Choroid plexus epithelial cell (primary cell): ENCODE measurements at regions not wholly inside any gene's neighbourhood (a gene's known extent, or its start where the extent isn't known, plus 50 kb on each side); places are given as distances from the start of the nearest gene placed in this dataset.

Source experiments
- DNase-seq: peaks from one replicate; pipeline ENCODE4 v3.0.0-alpha.2; 2010; ENCODE audit warnings: low read depth
- H3K4me3 ChIP-seq: 2 replicates; pipeline ENCODE4 v1.5.1; 2011; ENCODE audit warnings: low read depth, mild to moderate bottlenecking, control low read depth, low read length, moderate library complexity
- CTCF ChIP-seq: conservative IDR thresholded peaks from 2 replicates; pipeline ENCODE4 v1.5.1; 2011; ENCODE audit warnings: low read depth, mild to moderate bottlenecking, control low read depth, inconsistent platforms, low read length, moderate library complexity

DNA sequence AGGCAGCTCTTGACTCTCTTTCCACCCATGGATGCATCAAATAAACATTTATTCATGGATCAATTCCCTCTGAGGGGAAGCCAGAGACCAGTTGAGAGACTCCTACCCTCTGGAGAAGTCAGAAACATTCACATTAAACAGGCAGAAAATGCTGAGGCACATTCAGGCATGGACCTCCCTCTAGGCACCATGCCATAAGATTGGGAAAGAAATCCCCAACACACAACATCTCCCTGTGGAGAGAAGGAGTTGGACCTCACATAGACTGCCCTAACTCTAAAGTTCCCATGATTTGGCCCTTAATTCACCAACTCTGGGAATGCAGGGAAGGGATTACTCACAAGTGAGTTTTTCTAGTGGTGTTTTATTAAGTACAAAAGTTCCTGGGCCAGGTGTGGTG, 415.3 kb upstream of the C1orf87 start:
- TF ChIP-seq CTCF: no peak
- H3K4me3 ChIP-seq: no peak overlapping the region
- peak; percentile 28 for DNase-seq

DNA sequence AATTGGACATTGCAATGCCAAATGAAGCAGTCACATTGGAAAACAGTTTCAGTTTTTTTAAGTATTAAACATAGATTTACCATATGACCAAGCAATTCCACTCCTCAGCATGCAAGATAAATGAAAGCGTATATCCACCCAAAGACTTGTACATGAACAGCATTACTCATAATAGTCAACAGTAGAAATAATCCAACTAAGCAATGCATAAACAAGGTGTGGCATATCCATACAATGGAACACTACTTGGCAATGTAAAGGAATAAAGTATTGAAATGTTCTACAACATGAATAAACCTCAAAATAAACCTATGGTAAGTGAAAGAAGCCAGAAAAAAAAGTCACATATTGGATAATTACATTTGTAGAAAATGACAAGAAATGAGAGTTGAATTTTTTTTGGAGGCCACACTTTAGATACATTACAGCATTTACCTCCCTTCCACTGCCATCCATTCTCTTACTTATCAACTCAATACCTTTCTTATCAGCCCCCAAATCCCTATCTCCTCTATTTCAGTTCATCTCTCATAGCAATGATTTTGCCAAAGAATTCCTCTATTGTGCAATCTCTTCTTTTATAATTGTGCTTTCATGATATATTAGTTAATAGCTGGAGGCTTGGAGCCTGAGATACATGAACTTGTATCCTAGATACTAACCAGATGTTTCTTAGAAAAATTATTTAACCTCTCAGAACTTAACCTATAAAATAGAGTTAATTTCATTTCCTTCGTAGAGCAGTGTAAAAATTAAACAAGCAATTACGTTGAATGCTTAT, 414.2 kb upstream of the C1orf87 start:
- no peak for DNase-seq
- no peak overlapping the region for H3K4me3 ChIP-seq
- TF ChIP-seq CTCF: no peak

GRCh38 chr1:60483509-60483908, 409.9 kb upstream of the C1orf87 start:
- no peak for DNase-seq
- no peak for TF ChIP-seq CTCF
- no peak overlapping the region for H3K4me3 ChIP-seq

- DNase-seq: peak; percentile 44
- no peak for TF ChIP-seq CTCF
These were observed 396.7 kb upstream of the C1orf87 start for GRCh38 chr1:60470246-60470645.

GRCh38 chr1:60463786-60464185, 390.2 kb upstream of the C1orf87 start:
- no peak for DNase-seq
- H3K4me3 ChIP-seq: no peak overlapping the region
- no peak for TF ChIP-seq CTCF

More at GRCh38 chr1:60470246-60470645, 396.7 kb upstream of the C1orf87 start:
- H3K4me3 ChIP-seq: no peak overlapping the region

DNA sequence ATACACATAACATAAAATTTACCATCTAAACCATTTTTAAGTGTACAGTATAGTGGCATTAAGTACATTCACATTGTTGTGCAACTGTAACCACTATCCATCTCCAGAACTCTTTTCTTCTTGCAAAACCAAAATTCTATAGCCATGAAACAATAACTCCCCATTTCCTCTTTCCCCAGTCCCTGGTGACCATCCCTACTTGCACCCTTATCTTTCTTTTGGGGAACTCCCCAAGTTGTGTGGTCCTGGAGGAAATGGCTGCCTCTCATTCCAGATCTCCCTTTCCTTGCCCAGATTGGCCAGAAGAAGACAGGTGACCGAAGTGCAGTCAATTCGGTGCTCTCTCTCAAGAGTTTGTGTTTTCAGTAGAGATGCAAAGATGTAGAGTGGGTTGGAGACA, 389.6 kb upstream of the C1orf87 start:
- no peak for DNase-seq
- TF ChIP-seq CTCF: no peak
- no peak overlapping the region for H3K4me3 ChIP-seq
